Mucosa of rectum (tissue), 2 donors: ENCODE measurements at regions not wholly inside any gene's neighbourhood (a gene's known extent, or its start where the extent isn't known, plus 50 kb on each side); places are given as distances from the start of the nearest gene placed in this dataset.
"Not testable (repeated sequence)": the region's sequence is repeated elsewhere in the genome, so short reads cannot be mapped to it uniquely, and the experiment has no call there.

Experiments
- H3K27ac ChIP-seq, 2 donors: one replicate each; pipeline ENCODE4 v1.7.0; 2013; ENCODE audit warnings: inconsistent platforms in 2 of 2, low read depth in 2 of 2, low read length in 2 of 2
- H3K27me3 ChIP-seq, 2 donors: one replicate each; pipeline ENCODE4 v1.7.0; 2013; ENCODE audit warnings: low read length in 2 of 2; ENCODE audit not compliant: control insufficient read depth in 2 of 2, insufficient read depth in 2 of 2
- H3K36me3 ChIP-seq, 2 donors: one replicate each; pipeline ENCODE4 v1.7.0; 2013; ENCODE audit warnings: low read length in 2 of 2; ENCODE audit not compliant: control insufficient read depth in 2 of 2, insufficient read depth in 2 of 2
- H3K4me1 ChIP-seq, 2 donors: one replicate each; pipeline ENCODE4 v1.7.0; 2013; ENCODE audit warnings: low read length in 2 of 2, mild to moderate bottlenecking in 1 of 2; ENCODE audit not compliant: control insufficient read depth in 2 of 2, insufficient read depth in 2 of 2
- H3K4me3 ChIP-seq, 2 donors: one replicate each; pipeline ENCODE4 v1.7.0; 2013; ENCODE audit warnings: low read length in 2 of 2
- H3K9ac ChIP-seq, 2 donors: one replicate each; pipeline ENCODE4 v1.7.0; 2013; ENCODE audit warnings: low read length in 2 of 2, low read depth in 1 of 2, mild to moderate bottlenecking in 1 of 2
- H3K9me3 ChIP-seq, 2 donors: one replicate each; pipeline ENCODE4 v1.7.0; 2013; ENCODE audit warnings: low read length in 2 of 2; ENCODE audit not compliant: control insufficient read depth in 2 of 2
- donor health status: healthy.
- donor health status: Normal muscosa, but diverticular disease.

- not testable (repeated sequence) for H3K4me3 ChIP-seq, H3K9ac ChIP-seq, H3K27ac ChIP-seq, H3K27me3 ChIP-seq, H3K36me3 ChIP-seq, H3K9me3 ChIP-seq
- peaks cover 11 to 20% of the 10 kb centered on the region in 2 donors for H3K4me1 ChIP-seq
These were observed 112.0 kb downstream of the NPIPB11 start for GRCh38 chr16:29294400-29294933.

- not testable (repeated sequence) for H3K27ac ChIP-seq, H3K36me3 ChIP-seq, H3K9me3 ChIP-seq, H3K9ac ChIP-seq, H3K27me3 ChIP-seq, H3K4me3 ChIP-seq
- peaks cover 13 to 26% of the 10 kb centered on the region in 2 donors for H3K4me1 ChIP-seq
These were observed 113.0 kb downstream of the NPIPB11 start for GRCh38 chr16:29293545-29293944.

DNA sequence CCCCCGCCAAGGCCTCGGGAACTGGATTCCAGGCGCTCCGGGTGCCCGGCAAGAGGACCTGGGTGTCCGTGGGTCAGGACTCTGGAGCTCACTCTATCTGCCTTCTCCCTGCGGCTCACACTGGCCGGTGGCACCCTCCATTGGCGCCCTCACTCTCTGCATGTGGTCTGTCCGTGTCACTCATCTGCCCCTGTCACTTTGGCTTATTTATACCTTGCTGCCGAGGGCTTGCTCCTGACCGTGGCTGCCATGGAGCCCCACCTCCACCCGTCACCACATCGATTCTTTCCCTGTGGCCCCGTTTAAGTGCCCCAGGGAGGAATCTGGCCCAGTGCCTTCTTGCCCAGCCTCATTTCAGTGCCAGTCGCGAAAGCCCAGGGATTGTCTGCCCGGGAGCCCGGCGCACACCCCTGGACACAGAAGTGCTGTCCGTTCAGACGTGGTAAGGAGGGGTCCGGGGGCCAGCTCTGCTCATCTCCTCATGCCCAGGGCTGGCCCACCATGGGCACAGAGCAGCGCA is 113.5 kb downstream of the NPIPB11 start:
- H3K27ac ChIP-seq, H3K4me3 ChIP-seq, H3K36me3 ChIP-seq, H3K9me3 ChIP-seq, H3K9ac ChIP-seq, H3K27me3 ChIP-seq: not testable (repeated sequence)
- peaks cover 16 to 31% of the 10 kb centered on the region in 2 donors for H3K4me1 ChIP-seq

- H3K27me3 ChIP-seq, H3K4me3 ChIP-seq, H3K9me3 ChIP-seq, H3K36me3 ChIP-seq, H3K27ac ChIP-seq: not testable (repeated sequence)
- Histone ChIP-seq H3K4me1 (peaks cover 21 to 33% of the 10 kb centered on the region in 2 donors), H3K9ac (peak overlapping the region; percentile 24 to 84)
These were observed 114.9 kb downstream of the NPIPB11 start for GRCh38 chr16:29291329-29292271.

- H3K27ac ChIP-seq = peak overlapping the region; percentile 81 to 87
These were observed 115.8 kb downstream of the NPIPB11 start for GRCh38 chr16:29290631-29291247.

GRCh38 chr16:29289516-29290239 is 116.8 kb downstream of the NPIPB11 start:
- peaks cover 21 to 36% of the 10 kb centered on the region in 2 donors for H3K4me1 ChIP-seq
- peak overlapping the region in 1 of 2 donors; percentile 23 for H3K9ac ChIP-seq
- peak overlapping the region; percentile 78 to 84 for H3K27ac ChIP-seq
- H3K36me3 ChIP-seq, H3K9me3 ChIP-seq, H3K27me3 ChIP-seq: not testable (repeated sequence)
- H3K4me3 ChIP-seq = peak overlapping the region in 1 of 2 donors; percentile 9

More at GRCh38 chr16:29290631-29291247, 115.8 kb downstream of the NPIPB11 start:
- Histone ChIP-seq H3K9me3 (no peaks in the 10 kb centered on the region), H3K27me3 (no peaks in the 10 kb centered on the region), H3K9ac (peak overlapping the region; percentile 56 to 84), H3K4me3 (peak overlapping the region; percentile 59 to 71), H3K36me3 (no peaks in the 10 kb centered on the region), H3K4me1 (peaks cover 21 to 33% of the 10 kb centered on the region in 2 donors)

DNA sequence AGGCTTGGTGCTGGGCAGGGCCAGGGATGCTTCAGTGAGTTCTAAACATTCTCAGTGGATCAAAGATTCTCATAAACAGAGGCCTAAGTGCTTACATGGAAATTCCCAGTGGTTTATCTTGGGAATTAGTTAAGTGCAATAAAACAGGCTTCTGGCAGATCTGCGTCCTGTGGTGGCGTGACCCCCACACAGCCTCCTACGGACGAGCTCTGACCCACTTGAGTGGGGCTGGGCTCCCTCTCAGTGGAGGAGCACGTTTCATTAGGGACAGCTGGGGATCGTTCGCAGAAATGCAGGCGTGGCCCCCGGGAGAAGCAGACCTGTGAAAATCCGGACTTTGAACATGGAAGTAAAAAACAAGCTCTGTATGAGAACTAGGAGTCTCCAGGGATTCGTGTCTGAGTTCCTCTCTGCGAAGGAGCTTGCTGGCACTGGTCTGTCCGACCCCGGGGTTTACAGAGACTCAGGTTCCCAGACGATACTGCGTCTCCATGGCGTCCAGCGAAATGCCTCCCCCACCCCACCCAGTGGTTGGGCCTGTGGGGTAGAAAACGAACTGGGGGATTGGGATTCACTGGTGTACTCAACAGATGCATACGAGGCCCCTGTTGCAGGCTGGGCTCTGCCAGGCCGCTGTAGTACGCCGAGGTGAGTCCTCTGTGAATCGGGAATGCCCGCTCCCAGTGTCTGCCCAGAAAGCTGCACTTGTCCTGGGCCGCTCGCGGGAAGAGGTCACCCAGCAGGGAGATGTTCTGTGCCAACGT is 117.6 kb downstream of the NPIPB11 start:
- not testable (repeated sequence) for H3K36me3 ChIP-seq, H3K9me3 ChIP-seq, H3K27me3 ChIP-seq
- H3K9ac ChIP-seq = peak overlapping the region in 1 of 2 donors; percentile 23
- peak overlapping the region; percentile 78 to 84 for H3K27ac ChIP-seq
- H3K4me1 ChIP-seq = peaks cover 21 to 36% of the 10 kb centered on the region in 2 donors
- peak overlapping the region; percentile 9 to 44 for H3K4me3 ChIP-seq

GRCh38 chr16:29287871-29288535 is 118.5 kb downstream of the NPIPB11 start:
- Histone ChIP-seq H3K4me1 (peaks cover 21 to 36% of the 10 kb centered on the region in 2 donors), H3K27ac (peak overlapping the region; percentile 78 to 84), H3K9ac (peak overlapping the region in 1 of 2 donors; percentile 23)
- not testable (repeated sequence) for H3K4me3 ChIP-seq, H3K9me3 ChIP-seq, H3K36me3 ChIP-seq, H3K27me3 ChIP-seq

GRCh38 chr16:29287246-29287645 is 119.3 kb downstream of the NPIPB11 start:
- H3K36me3 ChIP-seq, H3K9me3 ChIP-seq, H3K27ac ChIP-seq, H3K9ac ChIP-seq, H3K4me3 ChIP-seq, H3K27me3 ChIP-seq: not testable (repeated sequence)
- peaks cover 21 to 36% of the 10 kb centered on the region in 2 donors for H3K4me1 ChIP-seq
